Bone marrow (tissue), 2 donors: ENCODE measurements at regions not wholly inside any gene's neighbourhood (a gene's known extent, or its start where the extent isn't known, plus 50 kb on each side); places are given as distances from the start of the nearest gene placed in this dataset.
A peak's percentile ranks its signal among the peaks of the same experiment; 100 is the strongest.

Experiments used
- DNase-seq, 2 donors: peaks; one replicate each; lab custom pipeline; 2025; lab: John Stamatoyannopoulos, UW

GRCh38 chr10:31644931-31645633, 283.5 kb downstream of the ARHGAP12 start:
- DNase-seq: no peak

DNA sequence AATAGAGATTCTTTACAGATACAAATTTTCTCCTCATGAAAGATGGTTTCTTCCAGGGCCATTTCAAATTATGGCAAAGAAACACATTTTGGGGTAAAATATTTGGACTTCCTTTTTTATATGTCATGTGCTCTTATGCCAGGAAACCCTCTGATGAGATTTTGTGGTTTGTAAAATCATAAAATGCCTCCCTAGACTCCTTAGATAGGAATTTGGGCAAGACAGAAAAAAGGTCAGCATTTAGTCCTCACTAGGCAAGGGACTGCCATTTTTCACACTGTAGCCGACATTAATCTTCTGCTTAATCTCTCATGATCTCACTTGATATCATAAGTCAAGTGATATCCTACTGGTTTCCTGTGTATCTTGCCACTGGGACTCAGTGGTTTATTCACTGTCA, 286.4 kb downstream of the ARHGAP12 start:
- DNase-seq: peak in 1 of 2 donors; percentile 7

- peak in 1 of 2 donors; percentile 13 for DNase-seq
Measured at GRCh38 chr10:31635415-31636065, 293.1 kb downstream of the ARHGAP12 start.

GRCh38 chr10:31635009-31635408, 293.6 kb downstream of the ARHGAP12 start:
- peak in 1 of 2 donors; percentile 33 for DNase-seq

DNA sequence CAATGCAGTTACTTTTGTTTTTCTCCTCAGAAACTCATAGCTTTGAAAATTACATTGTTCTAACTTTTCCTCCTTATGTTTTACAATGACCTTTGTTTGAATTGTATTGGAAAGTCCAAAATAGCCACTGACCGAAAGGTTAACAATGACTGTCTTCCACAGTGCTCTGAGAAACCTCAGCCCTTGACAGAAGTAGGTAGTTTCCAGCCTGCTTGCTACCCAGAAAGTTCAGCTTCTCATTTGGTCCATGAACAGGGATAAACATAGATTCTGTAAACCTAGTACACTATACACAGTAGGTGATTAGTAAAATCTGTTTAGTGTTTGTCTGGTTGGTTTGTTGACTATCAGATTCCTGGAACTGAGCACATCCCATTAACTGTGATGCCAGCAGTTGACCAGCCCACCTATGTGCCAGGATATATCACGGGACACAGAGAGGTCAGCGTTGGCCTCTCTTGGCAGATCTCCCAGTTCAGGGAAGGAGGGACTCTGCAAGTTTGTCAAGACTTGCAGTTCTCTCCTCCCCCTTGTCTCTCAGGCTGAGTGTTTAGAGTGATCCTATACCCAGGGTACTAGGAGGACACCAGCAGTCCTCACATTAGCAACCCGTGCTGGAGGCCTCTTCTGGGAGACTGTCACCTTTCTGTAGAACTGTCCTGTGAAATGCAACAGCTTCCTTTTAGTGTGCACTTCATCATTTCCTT, 297.6 kb downstream of the ARHGAP12 start:
- DNase-seq: no peak

DNA sequence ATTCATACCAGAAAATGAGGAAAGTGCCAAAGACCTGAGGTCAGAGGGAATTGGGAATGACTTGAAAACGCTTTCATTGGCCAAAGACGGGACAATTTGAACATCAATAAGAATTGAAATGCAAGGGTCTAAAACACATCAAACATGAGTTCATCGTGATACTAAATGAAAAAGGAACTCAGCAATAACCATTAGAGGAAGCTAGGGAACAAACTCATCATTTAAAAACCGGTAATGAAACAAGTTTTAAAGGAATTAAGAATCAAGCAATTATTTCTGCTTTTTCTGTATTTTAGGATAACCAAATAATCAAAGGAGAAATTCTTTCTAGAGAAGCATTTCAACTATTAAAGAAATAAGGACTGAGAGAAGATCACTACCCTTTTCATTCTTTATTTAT, 303.1 kb downstream of the ARHGAP12 start:
- DNase-seq: no peak

DNA sequence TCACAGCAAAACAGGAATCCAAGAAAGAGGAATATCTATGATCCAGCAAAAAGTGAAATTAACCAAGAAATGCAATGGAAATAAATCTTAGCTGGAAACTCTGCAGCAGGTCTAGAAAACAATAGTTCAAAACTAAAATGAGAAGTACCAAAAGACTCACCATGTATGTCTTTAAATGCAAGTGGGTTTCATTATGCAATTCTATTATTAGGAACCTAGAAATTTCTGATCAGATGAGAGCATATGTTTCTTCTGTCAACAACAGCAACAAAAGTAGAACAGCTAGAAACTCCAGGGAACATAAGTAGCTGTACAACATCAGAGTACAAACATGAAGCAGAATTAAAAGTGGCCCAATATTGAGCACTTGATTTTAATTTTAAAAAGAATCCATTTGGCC, 304.0 kb downstream of the ARHGAP12 start:
- DNase-seq: no peak

DNA sequence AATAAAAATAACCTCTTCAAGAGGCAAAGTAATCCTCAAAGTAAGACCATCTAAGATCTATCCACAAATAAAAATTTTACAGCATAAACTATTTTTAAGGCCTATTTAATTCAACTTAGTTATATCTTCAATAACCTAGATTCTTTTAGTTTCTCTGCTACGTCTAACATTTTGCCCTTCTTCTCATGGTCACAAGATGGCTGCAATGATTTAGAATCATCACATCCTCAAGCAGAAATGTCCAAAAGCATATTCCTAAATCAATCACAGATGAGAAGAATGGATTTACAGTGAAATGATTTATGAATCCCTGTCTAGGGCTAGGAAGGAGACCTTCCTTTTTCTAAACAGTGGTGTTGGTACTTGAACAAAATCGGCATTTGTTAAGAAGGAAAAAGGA, 304.7 kb downstream of the ARHGAP12 start:
- no peak for DNase-seq

DNA sequence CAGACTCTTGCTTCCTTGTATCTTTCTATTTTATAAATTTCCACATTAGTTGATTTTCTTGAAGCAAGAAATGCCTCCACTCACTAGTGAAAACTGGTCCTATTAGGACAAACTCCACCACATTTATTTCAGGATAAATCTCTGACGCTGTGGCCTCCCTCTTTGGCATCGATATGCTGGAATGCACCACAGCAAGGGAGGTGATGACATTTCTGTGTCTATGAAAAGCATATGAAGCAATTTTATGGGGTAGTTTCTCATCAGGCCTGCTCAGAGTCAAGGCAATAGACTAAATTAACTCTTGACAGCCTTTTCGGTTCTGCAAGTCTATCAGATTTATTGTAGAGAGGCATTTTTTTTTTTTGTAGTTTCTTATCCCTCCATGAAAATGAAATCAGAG, 304.4 kb downstream of the ZEB1 start:
- no peak for DNase-seq

GRCh38 chr10:31622978-31623377, 304.0 kb downstream of the ZEB1 start:
- no peak for DNase-seq

DNA sequence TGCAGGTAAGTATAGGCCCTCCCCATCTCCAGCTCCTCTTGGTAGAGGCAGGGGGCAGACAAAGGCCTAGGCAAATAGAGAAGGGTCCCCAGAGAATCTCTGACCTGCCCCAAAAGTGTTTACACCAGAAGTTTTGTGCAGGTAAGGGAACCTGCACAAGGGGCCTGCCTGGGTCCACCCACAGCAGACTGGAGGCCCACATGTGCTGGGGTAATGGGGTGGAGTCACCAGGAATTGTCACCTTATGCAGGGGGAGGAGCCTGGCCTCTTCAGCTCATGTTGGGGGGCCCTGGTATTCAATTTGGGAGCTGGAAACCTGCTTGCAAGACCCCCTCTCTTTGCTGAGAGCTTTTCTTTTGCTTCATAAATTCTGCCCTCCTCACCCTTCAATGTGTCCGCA, 302.7 kb downstream of the ZEB1 start:
- DNase-seq: no peak

DNA sequence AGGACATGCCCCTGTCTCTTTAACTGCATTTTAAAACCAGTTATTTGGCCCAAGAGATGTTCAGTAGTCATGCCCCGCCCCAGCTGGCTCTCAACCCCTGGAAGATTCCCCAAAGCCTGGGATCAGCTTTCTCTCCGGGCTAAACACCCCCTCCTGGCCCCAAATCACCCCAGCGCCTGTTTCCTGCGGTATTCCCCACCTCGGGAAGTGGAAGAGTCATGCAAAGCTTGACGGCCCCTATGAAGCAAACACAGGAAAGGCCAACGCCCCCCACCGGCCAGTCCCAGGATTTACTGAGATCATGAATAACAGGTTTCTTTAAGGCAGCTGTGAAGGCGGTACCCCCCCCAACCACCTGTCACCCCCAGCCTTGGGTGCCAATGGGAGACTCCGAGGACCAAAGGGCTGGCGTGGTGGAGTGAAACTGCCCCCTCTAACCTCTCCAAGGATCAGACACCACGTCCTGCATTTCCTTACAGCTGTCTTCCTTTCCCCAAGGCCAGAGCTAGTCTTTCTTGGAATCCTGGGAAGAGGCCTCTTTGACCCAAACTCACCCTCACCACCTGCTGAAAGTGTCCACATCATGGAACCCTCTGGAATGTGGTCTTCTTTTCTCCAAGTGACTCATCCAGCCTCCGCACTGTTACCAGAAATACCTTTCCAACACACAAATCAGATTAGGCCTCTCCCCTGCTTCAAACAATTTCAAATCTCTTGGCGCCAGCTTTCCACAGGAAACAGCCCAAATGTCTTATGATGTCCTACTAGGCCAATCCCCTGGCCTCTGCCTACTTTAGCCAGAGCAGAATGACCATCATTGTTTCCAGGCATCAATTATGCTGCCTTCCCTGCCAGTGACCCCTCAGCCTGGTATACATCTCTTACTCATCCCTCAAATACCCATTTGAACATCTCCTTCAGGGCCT, 301.5 kb downstream of the ZEB1 start:
- no peak for DNase-seq

DNA sequence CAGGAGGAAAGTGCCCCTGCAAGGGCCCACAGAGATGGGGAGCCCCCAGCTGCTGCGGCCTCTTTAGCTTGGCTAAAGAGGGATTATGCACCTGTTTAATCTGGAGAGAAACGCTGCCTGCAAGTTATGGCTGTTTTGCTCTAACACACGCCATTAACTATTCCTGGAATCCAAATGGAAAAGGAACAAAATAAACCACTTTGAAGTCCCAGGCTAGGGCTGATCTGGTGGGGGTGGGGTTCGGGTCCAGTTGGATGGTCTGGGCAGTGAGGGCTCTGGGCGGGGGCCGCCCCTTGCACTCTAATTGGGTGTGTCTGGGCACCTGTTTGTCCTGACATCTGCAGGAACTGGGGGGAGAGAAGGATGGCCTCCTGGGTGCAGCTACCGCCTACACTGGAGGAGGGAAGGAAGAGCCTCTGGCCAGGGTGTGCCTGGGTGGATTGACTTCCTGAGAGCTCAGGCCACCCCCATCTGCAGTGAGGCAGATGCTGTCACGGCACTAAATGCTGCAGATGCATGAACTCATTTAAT, 300.6 kb downstream of the ZEB1 start:
- no peak for DNase-seq

- no peak for DNase-seq
Measured at GRCh38 chr10:31618541-31619291, 299.7 kb downstream of the ZEB1 start.

GRCh38 chr10:31617757-31618156, 298.7 kb downstream of the ZEB1 start:
- no peak for DNase-seq

- DNase-seq: no peak
Measured at GRCh38 chr10:31617133-31617532, 298.1 kb downstream of the ZEB1 start.

DNA sequence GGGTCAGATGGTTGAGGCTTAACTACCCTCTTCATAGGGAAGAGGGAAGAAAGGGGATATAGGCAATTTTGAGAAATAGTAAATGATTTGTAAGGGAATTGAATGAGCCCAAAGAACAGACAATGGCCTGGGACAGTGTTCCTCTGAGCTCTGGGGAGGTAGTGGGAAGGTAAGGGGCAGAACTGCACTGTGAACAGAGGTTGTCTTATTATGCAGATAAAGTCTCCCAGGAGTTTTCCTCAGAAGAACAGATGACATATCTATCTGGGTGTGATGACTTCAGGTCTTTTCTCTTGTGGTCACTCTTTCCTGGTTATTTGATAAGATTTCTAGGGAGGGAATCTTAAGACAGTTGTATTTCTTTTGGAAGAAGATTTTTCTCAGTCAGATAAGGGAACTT, 296.1 kb downstream of the ZEB1 start:
- no peak for DNase-seq

- no peak for DNase-seq
Measured at GRCh38 chr10:31614611-31615010, 295.6 kb downstream of the ZEB1 start.

- no peak for DNase-seq
Measured at GRCh38 chr10:31612082-31612481, 293.1 kb downstream of the ZEB1 start.

- DNase-seq: no peak
Measured at GRCh38 chr10:31611161-31611560, 292.1 kb downstream of the ZEB1 start.

GRCh38 chr10:31607481-31607880, 288.5 kb downstream of the ZEB1 start:
- no peak for DNase-seq
